IMR-90 (cell line): ENCODE measurements at regions not wholly inside any gene's neighbourhood (a gene's known extent, or its start where the extent isn't known, plus 50 kb on each side); places are given as distances from the start of the nearest gene placed in this dataset.

Experiments used
- ATAC-seq: fragments of 200-7000 bp; cut with Tn5 transposase; 2 replicates; pipeline ENCODE4 v1.9.1; 2020; ENCODE audit warnings: low read depth, mild to moderate bottlenecking, moderate library complexity
- BruUV-seq: library from RNA; stranded (reverse); fragments of 400-500 nt; replicated peaks from 2 replicates; lab custom pipeline; 2021; lab: Mats Ljungman, UMichigan
- CTCF ChIA-PET: fragments of 300-600 bp; formaldehyde crosslinking; extraction: SDS; loops from one replicate; lab custom pipeline; 2021; ENCODE audit warnings: antibody characterized with exemption; lab: Yijun Ruan, JAX
- POLR2A ChIA-PET: fragments of 300-600 bp; sonication (Branson Sonifier 250); formaldehyde crosslinking; loops from one replicate; lab custom pipeline; 2022; ENCODE audit warnings: antibody characterized with exemption; ENCODE audit not compliant: unreplicated experiment; lab: Charles Lee
- DNase-seq: peaks from one replicate; pipeline ENCODE4 v3.0.0; 2013
- H2AFZ ChIP-seq: replicated peaks from 2 replicates; pipeline ENCODE3; 2013; ENCODE audit warnings: low read length, mild to moderate bottlenecking; ENCODE audit not compliant: poor library complexity
- H2AK5ac ChIP-seq: 2 replicates; pipeline ENCODE4 v1.6.1; 2013; ENCODE audit warnings: low read depth, low read length, inconsistent platforms
- H2AK9ac ChIP-seq: replicated peaks from 2 replicates; pipeline ENCODE3; 2013; ENCODE audit warnings: mild to moderate bottlenecking, low read depth, low read length, moderate library complexity; ENCODE audit not compliant: poor library complexity
- H2BK120ac ChIP-seq: 2 replicates; pipeline ENCODE4 v1.6.1; 2013; ENCODE audit warnings: low read depth, low read length, inconsistent platforms
- H2BK15ac ChIP-seq: 3 replicates; pipeline ENCODE4 v1.6.1; 2013; ENCODE audit warnings: low read depth, low read length, inconsistent platforms
- H2BK20ac ChIP-seq: 2 replicates; pipeline ENCODE4 v1.6.1; 2013; ENCODE audit warnings: low read depth, mild to moderate bottlenecking, inconsistent platforms, low read length, moderate library complexity
- H2BK5ac ChIP-seq: 2 replicates; pipeline ENCODE4 v1.6.1; 2013; ENCODE audit warnings: mild to moderate bottlenecking, low read depth, low read length, inconsistent platforms; ENCODE audit not compliant: poor library complexity, severe bottlenecking
- H3K14ac ChIP-seq: replicated peaks from 2 replicates; pipeline ENCODE4 v1.6.1; 2013; ENCODE audit warnings: low read depth, low read length, inconsistent platforms
- H3K18ac ChIP-seq: 2 replicates; pipeline ENCODE4 v1.6.1; 2013; ENCODE audit warnings: low read depth, low read length, control low read depth
- H3K23ac ChIP-seq: 2 replicates; pipeline ENCODE4 v1.6.1; 2013; ENCODE audit warnings: low read depth, low read length, inconsistent platforms
- H3K27ac ChIP-seq: 2 replicates; pipeline ENCODE4 v1.5.1; 2013; ENCODE audit warnings: mild to moderate bottlenecking, control low read depth, low read length; ENCODE audit not compliant: insufficient read depth
- H3K27me3 ChIP-seq: 2 replicates; pipeline ENCODE4 v1.6.1; 2013; ENCODE audit warnings: low read length; ENCODE audit not compliant: control insufficient read depth, insufficient read depth
- H3K36me3 ChIP-seq: 2 replicates; pipeline ENCODE4 v1.6.1; 2013; ENCODE audit warnings: low read length, mixed read lengths; ENCODE audit not compliant: control insufficient read depth, insufficient read depth
- H3K4ac ChIP-seq: 2 replicates; pipeline ENCODE4 v1.6.1; 2013; ENCODE audit warnings: low read depth, low read length, inconsistent platforms
- H3K4me1 ChIP-seq: 2 replicates; pipeline ENCODE4 v1.6.1; 2013; ENCODE audit warnings: low read length, mixed read lengths; ENCODE audit not compliant: control insufficient read depth, insufficient read depth
- H3K4me2 ChIP-seq: 2 replicates; pipeline ENCODE4 v1.6.1; 2013; ENCODE audit warnings: low read depth, mild to moderate bottlenecking, control low read depth, low read length, moderate library complexity
- H3K4me3 ChIP-seq: 2 replicates; pipeline ENCODE4 v1.5.1; 2013; ENCODE audit warnings: low read depth, mild to moderate bottlenecking, control low read depth, low read length, moderate library complexity; ENCODE audit not compliant: insufficient read depth
- H3K56ac ChIP-seq: 2 replicates; pipeline ENCODE4 v1.6.1; 2013; ENCODE audit warnings: low read length, inconsistent platforms; ENCODE audit not compliant: insufficient read depth; ENCODE audit errors: extremely low read depth
- H3K79me1 ChIP-seq, 2 experiments: 2 replicates each; pipeline ENCODE4 v1.6.1; 2013; ENCODE audit warnings: low read length in 2 of 2, inconsistent platforms in 1 of 2, low read depth in 1 of 2
- H3K9ac ChIP-seq: 2 replicates; pipeline ENCODE4 v1.6.1; 2013; ENCODE audit warnings: low read depth, low read length, control low read depth
- H3K9me1 ChIP-seq: 2 replicates; pipeline ENCODE4 v1.6.1; 2013; ENCODE audit warnings: low read length, inconsistent platforms; ENCODE audit not compliant: insufficient read depth
- H3K9me3 ChIP-seq: 2 replicates; pipeline ENCODE4 v1.6.1; 2013; ENCODE audit warnings: low read length; ENCODE audit not compliant: control insufficient read depth, insufficient read depth
- H4K20me1 ChIP-seq: 2 replicates; pipeline ENCODE4 v1.6.1; 2013; ENCODE audit warnings: low read length, inconsistent platforms; ENCODE audit not compliant: insufficient read depth
- H4K5ac ChIP-seq: 2 replicates; pipeline ENCODE4 v1.6.1; 2013; ENCODE audit warnings: mild to moderate bottlenecking, low read depth, low read length, control low read depth
- H4K8ac ChIP-seq, 2 experiments: 2 replicates each; pipeline ENCODE4 v1.6.1; 2013; ENCODE audit warnings: low read depth in 2 of 2, low read length in 2 of 2, control low read depth in 1 of 2, inconsistent platforms in 1 of 2
- H4K91ac ChIP-seq: 2 replicates; pipeline ENCODE4 v1.6.1; 2013; ENCODE audit warnings: low read depth, low read length, inconsistent platforms; ENCODE audit not compliant: insufficient read depth
- BHLHE40 ChIP-seq: fragments of 150-350 bp; IDR thresholded peaks from 2 replicates; pipeline ENCODE4 v1.6.1; 2016; ENCODE audit warnings: mild to moderate bottlenecking, low read depth, low read length
- CEBPB ChIP-seq: IDR thresholded peaks from 2 replicates; pipeline ENCODE4 v1.6.1; 2012; ENCODE audit warnings: low read depth, low read length, improper control_type of control experiment
- CHD1 ChIP-seq: IDR thresholded peaks from 2 replicates; pipeline ENCODE4 v1.6.1; 2012; ENCODE audit warnings: low read depth, low read length, improper control_type of control experiment
- FOS ChIP-seq: fragments of 150-350 bp; IDR thresholded peaks from 2 replicates; pipeline ENCODE4 v1.6.1; 2016; ENCODE audit warnings: low read depth, low read length
- MAFK ChIP-seq: IDR thresholded peaks from 2 replicates; pipeline ENCODE4 v1.6.1; 2012; ENCODE audit warnings: low read depth, low read length, improper control_type of control experiment
- MAZ ChIP-seq: IDR thresholded peaks from 2 replicates; pipeline ENCODE4 v1.6.1; 2012; ENCODE audit warnings: low read depth, mild to moderate bottlenecking, low read length, improper control_type of control experiment, moderate library complexity, borderline replicate concordance
- MXI1 ChIP-seq: IDR thresholded peaks from 2 replicates; pipeline ENCODE4 v1.6.1; 2012; ENCODE audit warnings: low read depth, mild to moderate bottlenecking, low read length, moderate library complexity, borderline replicate concordance
- NFE2L2 ChIP-seq: fragments of 150-350 bp; IDR thresholded peaks from 2 replicates; pipeline ENCODE4 v1.6.1; 2016; ENCODE audit warnings: low read depth, mild to moderate bottlenecking, low read length
- POLR2A ChIP-seq: IDR thresholded peaks from 2 replicates; pipeline ENCODE4 v1.6.1; 2012; ENCODE audit warnings: mild to moderate bottlenecking, low read depth, low read length
- RAD21 ChIP-seq: IDR thresholded peaks from 2 replicates; pipeline ENCODE4 v1.6.1; 2012; ENCODE audit warnings: low read length, improper control_type of control experiment
- RCOR1 ChIP-seq: IDR thresholded peaks from 2 replicates; pipeline ENCODE4 v1.6.1; 2012; ENCODE audit warnings: mild to moderate bottlenecking, low read length, improper control_type of control experiment; ENCODE audit not compliant: insufficient replicate concordance
- RFX5 ChIP-seq: IDR thresholded peaks from 2 replicates; pipeline ENCODE4 v1.8.0; 2012; ENCODE audit warnings: low read depth, mild to moderate bottlenecking, low read length, moderate library complexity
- SMC3 ChIP-seq: fragments of 150-350 bp; IDR thresholded peaks from 2 replicates; pipeline ENCODE4 v1.6.1; 2016; ENCODE audit warnings: low read depth, mild to moderate bottlenecking, antibody characterized with exemption, low read length, moderate library complexity
- WGBS, 2 experiments: methylation state at CpG; one replicate each; pipeline versions ENCODE4 v1.1.5 to v1.1.7; 2013; ENCODE audit warnings: missing lambda C conversion rate in 2 of 2; ENCODE audit not compliant: insufficient read length in 1 of 2; ENCODE audit errors: extremely low coverage in 2 of 2; 5-methylcytosine and 5-hydroxymethylcytosine counted together
- dilution Hi-C: fragments of 300-500 bp; cut with HindIII; formaldehyde crosslinking; loops from one replicate; pipeline ENCODE4 v1.14.3; 2018; ENCODE audit warnings: low sequenced_read_pairs; ENCODE audit not compliant: unreplicated experiment
- in situ Hi-C: fragments of 300-500 bp; cut with MboI; formaldehyde crosslinking; loops from 3 replicates; pipeline ENCODE4 v1.14.3; 2019; ENCODE audit warnings: low sequenced_read_pairs, inconsistent platforms, mixed read lengths
- intact Hi-C: fragments of 100-400 bp; cut with micrococcal nuclease; formaldehyde crosslinking; loops from 2 replicates; pipeline ENCODE4 v1.10.0; 2022
- TF ChIP-seq, protein P1 (sequence below): fragments of 150-350 bp; IDR thresholded peaks from 2 replicates; pipeline ENCODE4 v1.6.1; 2016; ENCODE audit warnings: low read depth, mild to moderate bottlenecking, low read length, moderate library complexity, borderline replicate concordance
- TF ChIP-seq, protein P2 (sequence below): fragments of 150-350 bp; IDR thresholded peaks from 2 replicates; pipeline ENCODE4 v1.6.1; 2017; ENCODE audit warnings: mild to moderate bottlenecking, antibody characterized with exemption, low read length, low read depth
- TF ChIP-seq, protein P3 (sequence below): conservative IDR thresholded peaks from 2 replicates; pipeline ENCODE4 v1.5.1; 2012; ENCODE audit warnings: mild to moderate bottlenecking, low read depth, low read length, improper control_type of control experiment

DNA sequence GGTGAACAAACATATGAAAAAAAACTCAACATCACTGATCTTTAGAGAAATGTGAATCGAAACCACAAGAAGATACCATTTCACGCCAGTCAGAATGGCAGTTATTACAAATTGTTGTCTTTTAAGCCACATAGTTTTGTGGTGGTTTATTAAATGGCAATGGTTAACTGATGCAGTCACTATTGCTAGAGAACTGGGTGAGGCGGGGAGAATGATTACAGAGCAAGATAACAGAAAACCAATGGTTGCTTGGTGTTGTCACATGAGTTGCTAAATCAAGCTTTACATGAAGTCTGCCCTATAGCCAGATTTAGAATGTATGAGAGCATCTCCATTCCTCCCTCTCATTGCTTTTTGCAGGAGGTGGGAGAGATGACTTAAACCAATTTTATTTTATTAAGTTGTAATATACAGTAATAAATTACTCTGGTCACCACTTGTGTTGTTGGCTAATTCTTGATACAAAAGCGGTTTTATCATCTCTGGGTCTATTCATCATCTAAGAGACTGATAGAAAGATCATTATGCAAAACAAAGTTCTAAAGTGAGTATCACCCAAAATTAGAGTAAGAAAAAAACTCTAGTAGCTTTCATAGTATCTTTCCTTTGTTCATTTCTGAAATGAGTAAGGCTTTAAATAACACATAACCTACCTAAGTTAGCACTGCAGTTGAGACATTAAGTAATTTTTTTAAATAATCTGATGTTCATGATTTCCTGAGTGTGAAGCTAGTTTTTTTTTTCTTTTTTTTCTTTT is 859.5 kb downstream of the STIM2 start:
- ChIA-PET POLR2A (no interaction called here), CTCF (no interaction called here)
- Histone ChIP-seq H3K9me3 (no peaks in the 10 kb centered on the region), H3K27ac (no peak overlapping the region), H3K79me1 (no peaks in the 10 kb centered on the region), H4K91ac (no peak overlapping the region), H3K4ac (no peak overlapping the region), H2AFZ (no peak overlapping the region), H4K20me1 (no peaks in the 10 kb centered on the region), H4K5ac (no peak overlapping the region), H3K27me3 (no peaks in the 10 kb centered on the region), H2BK20ac (no peak overlapping the region), H3K9ac (no peak overlapping the region), H3K36me3 (no peaks in the 10 kb centered on the region), H3K14ac (no peak overlapping the region), H3K18ac (no peak overlapping the region), H3K4me1 (no peaks in the 10 kb centered on the region), H3K56ac (no peak overlapping the region), H3K4me3 (no peak overlapping the region), H2AK5ac (no peak overlapping the region), H2BK120ac (no peak overlapping the region), H2BK15ac (no peak overlapping the region), H2AK9ac (no peak overlapping the region), H2BK5ac (no peak overlapping the region), H4K8ac (no peak overlapping the region), H3K23ac (no peak overlapping the region), H3K4me2 (no peak overlapping the region), H3K9me1 (no peaks in the 10 kb centered on the region)
- intact Hi-C loops: no loop called here
- DNase-seq: no peak
- WGBS, 2 experiments: no CpG with 5 or more reads among the region's 4 CpGs
- in situ Hi-C loops: no loop called here
- TF ChIP-seq BHLHE40 (no peak), MXI1 (no peak), NFE2L2 (no peak), CEBPB (no peak), POLR2A (no peak), RFX5 (no peak), RAD21 (no peak), CHD1 (no peak), FOS (no peak), RCOR1 (no peak), MAFK (no peak), SMC3 (no peak), MAZ (no peak)
- TF ChIP-seq, protein P1, sequence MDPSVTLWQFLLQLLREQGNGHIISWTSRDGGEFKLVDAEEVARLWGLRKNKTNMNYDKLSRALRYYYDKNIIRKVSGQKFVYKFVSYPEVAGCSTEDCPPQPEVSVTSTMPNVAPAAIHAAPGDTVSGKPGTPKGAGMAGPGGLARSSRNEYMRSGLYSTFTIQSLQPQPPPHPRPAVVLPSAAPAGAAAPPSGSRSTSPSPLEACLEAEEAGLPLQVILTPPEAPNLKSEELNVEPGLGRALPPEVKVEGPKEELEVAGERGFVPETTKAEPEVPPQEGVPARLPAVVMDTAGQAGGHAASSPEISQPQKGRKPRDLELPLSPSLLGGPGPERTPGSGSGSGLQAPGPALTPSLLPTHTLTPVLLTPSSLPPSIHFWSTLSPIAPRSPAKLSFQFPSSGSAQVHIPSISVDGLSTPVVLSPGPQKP: no peak
- TF ChIP-seq, protein P2, sequence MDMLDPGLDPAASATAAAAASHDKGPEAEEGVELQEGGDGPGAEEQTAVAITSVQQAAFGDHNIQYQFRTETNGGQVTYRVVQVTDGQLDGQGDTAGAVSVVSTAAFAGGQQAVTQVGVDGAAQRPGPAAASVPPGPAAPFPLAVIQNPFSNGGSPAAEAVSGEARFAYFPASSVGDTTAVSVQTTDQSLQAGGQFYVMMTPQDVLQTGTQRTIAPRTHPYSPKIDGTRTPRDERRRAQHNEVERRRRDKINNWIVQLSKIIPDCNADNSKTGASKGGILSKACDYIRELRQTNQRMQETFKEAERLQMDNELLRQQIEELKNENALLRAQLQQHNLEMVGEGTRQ: no peak
- TF ChIP-seq, protein P3, sequence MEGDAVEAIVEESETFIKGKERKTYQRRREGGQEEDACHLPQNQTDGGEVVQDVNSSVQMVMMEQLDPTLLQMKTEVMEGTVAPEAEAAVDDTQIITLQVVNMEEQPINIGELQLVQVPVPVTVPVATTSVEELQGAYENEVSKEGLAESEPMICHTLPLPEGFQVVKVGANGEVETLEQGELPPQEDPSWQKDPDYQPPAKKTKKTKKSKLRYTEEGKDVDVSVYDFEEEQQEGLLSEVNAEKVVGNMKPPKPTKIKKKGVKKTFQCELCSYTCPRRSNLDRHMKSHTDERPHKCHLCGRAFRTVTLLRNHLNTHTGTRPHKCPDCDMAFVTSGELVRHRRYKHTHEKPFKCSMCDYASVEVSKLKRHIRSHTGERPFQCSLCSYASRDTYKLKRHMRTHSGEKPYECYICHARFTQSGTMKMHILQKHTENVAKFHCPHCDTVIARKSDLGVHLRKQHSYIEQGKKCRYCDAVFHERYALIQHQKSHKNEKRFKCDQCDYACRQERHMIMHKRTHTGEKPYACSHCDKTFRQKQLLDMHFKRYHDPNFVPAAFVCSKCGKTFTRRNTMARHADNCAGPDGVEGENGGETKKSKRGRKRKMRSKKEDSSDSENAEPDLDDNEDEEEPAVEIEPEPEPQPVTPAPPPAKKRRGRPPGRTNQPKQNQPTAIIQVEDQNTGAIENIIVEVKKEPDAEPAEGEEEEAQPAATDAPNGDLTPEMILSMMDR: no peak
- ATAC-seq: no peak
- dilution Hi-C loops: no loop called here
- BruUV-seq: no TSS peak
